HEK293 (cell line): ENCODE measurements at regions not wholly inside any gene's neighbourhood (a gene's known extent, or its start where the extent isn't known, plus 50 kb on each side); places are given as distances from the start of the nearest gene placed in this dataset.

Source experiments
- CTCF ChIA-PET: fragments of 350-600 bp; formaldehyde crosslinking; extraction: SDS; loops from one replicate; lab custom pipeline; 2021; ENCODE audit warnings: antibody characterized with exemption; lab: Yijun Ruan, JAX
- POLR2A ChIA-PET: fragments of 300-600 bp; formaldehyde crosslinking; extraction: SDS; loops from one replicate; lab custom pipeline; 2020; ENCODE audit warnings: antibody characterized with exemption, inconsistent platforms; lab: Yijun Ruan, JAX
- H3K27ac ChIP-seq: fragments of 200-500 bp; sonication (Bioruptor generic); 2 replicates; pipeline ENCODE4 v1.5.1; 2014; ENCODE audit warnings: low read depth, low read length, control low read depth, inconsistent platforms; ENCODE audit errors: extremely low read depth
- H3K36me3 ChIP-seq, 2 experiments: fragments of 200-500 bp in 1 of 2; sonication (Bioruptor generic) in 1 of 2; 1 replicate in 1 of 2; 2 replicates in 1 of 2; pipeline ENCODE4 v1.5.1; 2014 to 2017; ENCODE audit warnings: inconsistent platforms in 2 of 2, low read length in 2 of 2; ENCODE audit not compliant: control insufficient read depth in 2 of 2, insufficient read depth in 1 of 2
- H3K4me1 ChIP-seq: fragments of 200-500 bp; sonication (Bioruptor generic); 2 replicates; pipeline ENCODE4 v1.5.1; 2014; ENCODE audit warnings: mild to moderate bottlenecking, low read length, inconsistent platforms; ENCODE audit not compliant: control insufficient read depth, insufficient read depth
- H3K4me3 ChIP-seq: 2 replicates; pipeline ENCODE4 v1.5.1; 2011; ENCODE audit warnings: low read depth, mild to moderate bottlenecking, control low read depth, low read length, moderate library complexity
- H3K9me3 ChIP-seq: fragments of 200-500 bp; sonication (Bioruptor generic); 2 replicates; pipeline ENCODE4 v1.5.1; 2014; ENCODE audit warnings: low read depth, low read length, inconsistent platforms; ENCODE audit not compliant: control insufficient read depth, insufficient read depth
- EGR2 ChIP-seq: fragments of 450-650 bp; formaldehyde crosslinking; IDR thresholded peaks from 2 replicates; pipeline ENCODE4 v1.5.1; 2016; ENCODE audit warnings: low read depth, missing biosample characterization, missing genetic modification characterization
- GFI1B ChIP-seq: fragments of 450-650 bp; formaldehyde crosslinking; IDR thresholded peaks from 2 replicates; pipeline ENCODE4 v1.5.1; 2016; ENCODE audit warnings: missing biosample characterization, missing genetic modification characterization
- GLIS1 ChIP-seq: fragments of 450-650 bp; formaldehyde crosslinking; IDR thresholded peaks from 2 replicates; pipeline ENCODE4 v1.5.1; 2016; ENCODE audit warnings: missing biosample characterization, missing genetic modification characterization
- KLF1 ChIP-seq: fragments of 450-650 bp; formaldehyde crosslinking; IDR thresholded peaks from 2 replicates; pipeline ENCODE4 v1.5.1; 2016; ENCODE audit warnings: missing biosample characterization, missing genetic modification characterization
- KLF9 ChIP-seq: fragments of 450-650 bp; formaldehyde crosslinking; IDR thresholded peaks from 2 replicates; pipeline ENCODE4 v1.5.1; 2016; ENCODE audit warnings: missing biosample characterization, missing genetic modification characterization, low read depth
- SCRT2 ChIP-seq: fragments of 450-650 bp; formaldehyde crosslinking; IDR thresholded peaks from 2 replicates; pipeline ENCODE4 v1.5.1; 2016; ENCODE audit warnings: missing biosample characterization, missing genetic modification characterization
- ZBTB1 ChIP-seq: fragments of 450-650 bp; formaldehyde crosslinking; IDR thresholded peaks from 2 replicates; pipeline ENCODE4 v1.5.1; 2016; ENCODE audit warnings: missing biosample characterization, missing genetic modification characterization
- ZNF121 ChIP-seq: fragments of 450-650 bp; formaldehyde crosslinking; IDR thresholded peaks from 2 replicates; pipeline ENCODE4 v1.5.1; 2016; ENCODE audit warnings: missing biosample characterization, missing genetic modification characterization
- ZNF132 ChIP-seq: fragments of 450-650 bp; formaldehyde crosslinking; IDR thresholded peaks from 2 replicates; pipeline ENCODE4 v1.5.1; 2017; ENCODE audit warnings: missing biosample characterization, missing genetic modification characterization, borderline replicate concordance
- ZNF133 ChIP-seq: fragments of 450-650 bp; formaldehyde crosslinking; IDR thresholded peaks from 2 replicates; pipeline ENCODE4 v1.5.1; 2016; ENCODE audit warnings: missing biosample characterization, missing genetic modification characterization
- ZNF175 ChIP-seq: fragments of 450-650 bp; formaldehyde crosslinking; IDR thresholded peaks from 2 replicates; pipeline ENCODE4 v1.5.1; 2016; ENCODE audit warnings: missing biosample characterization, missing genetic modification characterization
- ZNF239 ChIP-seq: fragments of 450-650 bp; formaldehyde crosslinking; IDR thresholded peaks from 2 replicates; pipeline ENCODE4 v1.5.1; 2016; ENCODE audit warnings: missing biosample characterization, missing genetic modification characterization
- ZNF266 ChIP-seq: fragments of 450-650 bp; formaldehyde crosslinking; IDR thresholded peaks from 2 replicates; pipeline ENCODE4 v1.5.1; 2016; ENCODE audit warnings: missing biosample characterization, missing genetic modification characterization, low read depth
- ZNF311 ChIP-seq: fragments of 450-650 bp; formaldehyde crosslinking; IDR thresholded peaks from 2 replicates; pipeline ENCODE4 v1.5.1; 2017; ENCODE audit warnings: missing biosample characterization, missing genetic modification characterization, borderline replicate concordance
- ZNF366 ChIP-seq: fragments of 450-650 bp; formaldehyde crosslinking; conservative IDR thresholded peaks from 2 replicates; pipeline ENCODE4 v1.5.1; 2016; ENCODE audit warnings: missing biosample characterization, missing genetic modification characterization
- ZNF37A ChIP-seq: fragments of 450-650 bp; IDR thresholded peaks from 2 replicates; pipeline ENCODE4 v1.5.1; 2018; ENCODE audit warnings: missing biosample characterization, missing genetic modification characterization
- ZNF398 ChIP-seq: fragments of 450-650 bp; formaldehyde crosslinking; IDR thresholded peaks from 2 replicates; pipeline ENCODE4 v1.5.1; 2017; ENCODE audit warnings: missing biosample characterization, missing genetic modification characterization
- ZNF747 ChIP-seq: fragments of 450-650 bp; formaldehyde crosslinking; IDR thresholded peaks from 2 replicates; pipeline ENCODE4 v1.5.1; 2016; ENCODE audit warnings: missing biosample characterization, missing genetic modification characterization
- TF ChIP-seq, protein P1 (sequence below): fragments of 450-650 bp; formaldehyde crosslinking; IDR thresholded peaks from 2 replicates; pipeline ENCODE4 v1.5.1; 2017; ENCODE audit warnings: missing biosample characterization, missing genetic modification characterization
- TF ChIP-seq, protein P2 (sequence below): fragments of 450-650 bp; formaldehyde crosslinking; IDR thresholded peaks from 2 replicates; pipeline ENCODE4 v1.5.1; 2016; ENCODE audit warnings: missing biosample characterization, missing genetic modification characterization

GRCh38 chr3:132881756-132882409, 156.3 kb upstream of the TMEM108 start:
- Histone ChIP-seq H3K4me1 (no peaks in the 10 kb centered on the region), H3K36me3 (no peaks in the 10 kb centered on the region), H3K27ac (no peak overlapping the region), H3K9me3 (no peaks in the 10 kb centered on the region), H3K4me3 (no peak overlapping the region)
- CTCF ChIA-PET = interaction anchor here (1.1 kb wide), 1 partner anchor 502 kb away, joined by 3 read pairs; no protein-coding TSS in a partner anchor
- TF ChIP-seq, protein P1, sequence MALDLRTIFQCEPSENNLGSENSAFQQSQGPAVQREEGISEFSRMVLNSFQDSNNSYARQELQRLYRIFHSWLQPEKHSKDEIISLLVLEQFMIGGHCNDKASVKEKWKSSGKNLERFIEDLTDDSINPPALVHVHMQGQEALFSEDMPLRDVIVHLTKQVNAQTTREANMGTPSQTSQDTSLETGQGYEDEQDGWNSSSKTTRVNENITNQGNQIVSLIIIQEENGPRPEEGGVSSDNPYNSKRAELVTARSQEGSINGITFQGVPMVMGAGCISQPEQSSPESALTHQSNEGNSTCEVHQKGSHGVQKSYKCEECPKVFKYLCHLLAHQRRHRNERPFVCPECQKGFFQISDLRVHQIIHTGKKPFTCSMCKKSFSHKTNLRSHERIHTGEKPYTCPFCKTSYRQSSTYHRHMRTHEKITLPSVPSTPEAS (tag by site-specific recombination) = peak; percentile 78
- TF ChIP-seq ZNF311 (tag by site-specific recombination) = no peak
- POLR2A ChIA-PET = interaction anchor here (1.3 kb wide), 1 partner anchor 76 kb away, joined by 3 read pairs; no protein-coding TSS in a partner anchor

DNA sequence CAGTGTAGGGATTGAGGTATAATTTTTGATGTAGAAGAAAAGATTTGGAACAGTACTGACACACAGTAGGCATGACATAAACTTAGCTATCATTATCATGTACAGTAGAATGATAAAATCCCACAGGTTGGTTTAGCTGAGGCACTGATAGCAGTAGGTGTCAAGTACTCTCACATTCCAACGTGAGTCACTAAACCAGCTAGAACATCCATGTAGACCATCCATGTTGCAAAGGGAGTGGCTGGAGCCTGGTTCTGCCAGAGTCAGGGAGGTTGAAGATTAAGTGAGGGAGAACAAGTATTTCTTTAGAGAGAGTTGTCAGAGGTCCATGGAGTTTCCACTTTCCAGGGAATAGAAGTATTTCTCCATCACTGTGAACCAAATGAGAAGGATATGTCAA, 157.2 kb upstream of the TMEM108 start:
- H3K4me3 ChIP-seq = no peak overlapping the region
- CTCF ChIA-PET = no interaction called here
- H3K36me3 ChIP-seq = no peaks in the 10 kb centered on the region
- no peaks in the 10 kb centered on the region for H3K4me1 ChIP-seq
- POLR2A ChIA-PET = interaction anchor here (1.3 kb wide), 1 partner anchor 75 kb away, joined by 3 read pairs; no protein-coding TSS in a partner anchor
- H3K27ac ChIP-seq = no peak overlapping the region
- H3K9me3 ChIP-seq = no peaks in the 10 kb centered on the region
- no peak for TF ChIP-seq ZNF366 (tag by site-specific recombination)
- no peak for TF ChIP-seq ZBTB1 (tag by site-specific recombination)
- TF ChIP-seq, protein P2, sequence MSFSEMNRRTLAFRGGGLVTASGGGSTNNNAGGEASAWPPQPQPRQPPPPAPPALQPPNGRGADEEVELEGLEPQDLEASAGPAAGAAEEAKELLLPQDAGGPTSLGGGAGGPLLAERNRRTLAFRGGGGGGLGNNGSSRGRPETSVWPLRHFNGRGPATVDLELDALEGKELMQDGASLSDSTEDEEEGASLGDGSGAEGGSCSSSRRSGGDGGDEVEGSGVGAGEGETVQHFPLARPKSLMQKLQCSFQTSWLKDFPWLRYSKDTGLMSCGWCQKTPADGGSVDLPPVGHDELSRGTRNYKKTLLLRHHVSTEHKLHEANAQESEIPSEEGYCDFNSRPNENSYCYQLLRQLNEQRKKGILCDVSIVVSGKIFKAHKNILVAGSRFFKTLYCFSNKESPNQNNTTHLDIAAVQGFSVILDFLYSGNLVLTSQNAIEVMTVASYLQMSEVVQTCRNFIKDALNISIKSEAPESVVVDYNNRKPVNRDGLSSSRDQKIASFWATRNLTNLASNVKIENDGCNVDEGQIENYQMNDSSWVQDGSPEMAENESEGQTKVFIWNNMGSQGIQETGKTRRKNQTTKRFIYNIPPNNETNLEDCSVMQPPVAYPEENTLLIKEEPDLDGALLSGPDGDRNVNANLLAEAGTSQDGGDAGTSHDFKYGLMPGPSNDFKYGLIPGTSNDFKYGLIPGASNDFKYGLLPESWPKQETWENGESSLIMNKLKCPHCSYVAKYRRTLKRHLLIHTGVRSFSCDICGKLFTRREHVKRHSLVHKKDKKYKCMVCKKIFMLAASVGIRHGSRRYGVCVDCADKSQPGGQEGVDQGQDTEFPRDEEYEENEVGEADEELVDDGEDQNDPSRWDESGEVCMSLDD (tag by site-specific recombination) = no peak
- TF ChIP-seq GLIS1 = no peak
- TF ChIP-seq KLF1 (tag by site-specific recombination) = no peak
- TF ChIP-seq SCRT2 (tag by site-specific recombination) = no peak
- no peak for TF ChIP-seq ZNF239
- TF ChIP-seq GFI1B (tag by site-specific recombination) = no peak
- no peak for TF ChIP-seq ZNF747
- no peak for TF ChIP-seq ZNF133 (tag by site-specific recombination)
- no peak for TF ChIP-seq ZNF37A (tag by site-specific recombination)
- TF ChIP-seq ZNF266 (tag by site-specific recombination) = no peak
- no peak for TF ChIP-seq ZNF132
- TF ChIP-seq ZNF121 (tag by site-specific recombination) = no peak
- TF ChIP-seq, protein P1 (tag by site-specific recombination) = no peak
- no peak for TF ChIP-seq KLF9 (tag by site-specific recombination)
- TF ChIP-seq ZNF175 (tag by site-specific recombination) = no peak
- TF ChIP-seq EGR2 (tag by site-specific recombination) = no peak
- no peak for TF ChIP-seq ZNF398 (tag by site-specific recombination)
- TF ChIP-seq, all 188 proteins: peak for 0
